K562 (cell line): ENCODE measurements at regions not wholly inside any gene's neighbourhood (a gene's known extent, or its start where the extent isn't known, plus 50 kb on each side); places are given as distances from the start of the nearest gene placed in this dataset.

Source experiments
- CTCF ChIP-seq, 3 experiments: IDR thresholded peaks in 2 of 3; conservative IDR thresholded peaks in 1 of 3; 2 replicates each; pipeline ENCODE4 v1.5.1; 2011 to 2012; ENCODE audit warnings: low read length in 3 of 3, mild to moderate bottlenecking in 3 of 3, control low read depth in 2 of 3, improper control_type of control experiment in 1 of 3, inconsistent platforms in 1 of 3, low read depth in 1 of 3, mixed read lengths in 1 of 3, moderate library complexity in 1 of 3; ENCODE audit not compliant: insufficient read depth in 2 of 3
- CTCFL ChIP-seq: IDR thresholded peaks from 2 replicates; pipeline ENCODE4 v1.6.1; 2011; ENCODE audit warnings: borderline replicate concordance, low read depth, mild to moderate bottlenecking, moderate library complexity, low read length; ENCODE audit not compliant: insufficient read depth, poor library complexity, severe bottlenecking
- NELFE ChIP-seq: IDR thresholded peaks from 2 replicates; pipeline ENCODE4 v1.6.1; 2011; ENCODE audit warnings: mild to moderate bottlenecking; ENCODE audit not compliant: insufficient read depth, insufficient read length
- POLR2AphosphoS5 ChIP-seq: IDR thresholded peaks from 2 replicates; pipeline ENCODE4 v1.6.1; 2011; ENCODE audit warnings: mild to moderate bottlenecking, low read depth, low read length, moderate library complexity; ENCODE audit not compliant: control insufficient read depth, insufficient read depth
- REST ChIP-seq, 2 experiments: fragments of 450-650 bp; formaldehyde crosslinking in 1 of 2; IDR thresholded peaks; 2 replicates each; pipeline versions ENCODE4 v1.4.0 to v1.6.1; 2014 to 2020; ENCODE audit warnings: mild to moderate bottlenecking in 2 of 2, borderline replicate concordance in 1 of 2, low read depth in 1 of 2
- SMAD4 ChIP-seq: fragments of 250-450 bp; sonication (Bioruptor Pico); conservative IDR thresholded peaks from 2 replicates; pipeline ENCODE4 v1.8.0; 2021; ENCODE audit warnings: inconsistent platforms, mild to moderate bottlenecking, moderate library complexity
- SNIP1 ChIP-seq: fragments of 450-650 bp; IDR thresholded peaks from 2 replicates; pipeline ENCODE4 v1.7.1; 2017; ENCODE audit warnings: low read depth, mild to moderate bottlenecking
- ZFP91 ChIP-seq: sonication (generic); formaldehyde crosslinking; IDR thresholded peaks from 2 replicates; pipeline ENCODE4 v1.8.0; 2022; ENCODE audit warnings: mild to moderate bottlenecking, missing genetic modification reagents
- ZNF592 ChIP-seq: fragments of 450-650 bp; IDR thresholded peaks from 2 replicates; pipeline ENCODE4 v1.6.1; 2017; ENCODE audit warnings: antibody characterized with exemption, mild to moderate bottlenecking

- TF ChIP-seq CTCF (IDR thresholded peaks at IDR 0.05 in 2 of 3, conservative IDR thresholded peaks at IDR 0.05 in 1 of 3; ENCODE audit: insufficient read depth in 2 of 3, low read depth in 1 of 3, low read length in 3 of 3): no peak
- TF ChIP-seq SNIP1: no peak
- TF ChIP-seq SMAD4: no peak
- no peak for TF ChIP-seq NELFE
- no peak for TF ChIP-seq CTCFL
- no peak for TF ChIP-seq ZFP91 (CRISPR knock-in tag)
- TF ChIP-seq REST (IDR thresholded peaks at IDR 0.05; ENCODE audit: borderline replicate concordance): no peak
- TF ChIP-seq REST (CRISPR knock-in tag; IDR thresholded peaks at IDR 0.05; ENCODE audit: low read depth): no peak
- TF ChIP-seq POLR2AphosphoS5: no peak
- TF ChIP-seq ZNF592: no peak
These were observed 57.1 kb upstream of the ADGRG2 start for GRCh38 chrX:19179389-19179788.
